HG02885 (cell line): ENCODE measurements at regions not wholly inside any gene's neighbourhood (a gene's known extent, or its start where the extent isn't known, plus 50 kb on each side); places are given as distances from the start of the nearest gene placed in this dataset.

Source experiments
- ATAC-seq: cut with Tn5 transposase; IDR thresholded peaks from one replicate; pipeline ENCODE4 v1.9.1; 2021; ENCODE audit warnings: mild to moderate bottlenecking; ENCODE audit not compliant: unreplicated experiment, poor library complexity

DNA sequence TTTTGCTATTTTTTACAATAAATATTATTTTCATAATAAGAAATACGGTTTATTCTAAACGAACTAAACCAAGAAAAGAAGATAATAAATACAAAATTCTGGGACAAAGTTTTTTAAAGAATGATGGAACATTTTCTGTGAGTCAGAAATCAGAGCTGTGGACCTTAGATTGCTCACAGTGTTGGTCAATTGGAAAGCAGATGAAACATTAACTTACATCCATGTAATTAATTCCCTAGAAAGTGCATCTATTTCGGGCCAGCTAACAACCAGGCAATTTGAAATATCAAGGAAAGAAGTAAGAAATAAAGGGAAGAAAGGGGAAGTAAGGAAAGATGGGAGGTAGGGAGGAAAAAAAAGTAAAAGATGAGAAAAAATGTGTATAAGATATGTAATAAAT is 1569.8 kb upstream of the TENM4 start:
- no peak for ATAC-seq

DNA sequence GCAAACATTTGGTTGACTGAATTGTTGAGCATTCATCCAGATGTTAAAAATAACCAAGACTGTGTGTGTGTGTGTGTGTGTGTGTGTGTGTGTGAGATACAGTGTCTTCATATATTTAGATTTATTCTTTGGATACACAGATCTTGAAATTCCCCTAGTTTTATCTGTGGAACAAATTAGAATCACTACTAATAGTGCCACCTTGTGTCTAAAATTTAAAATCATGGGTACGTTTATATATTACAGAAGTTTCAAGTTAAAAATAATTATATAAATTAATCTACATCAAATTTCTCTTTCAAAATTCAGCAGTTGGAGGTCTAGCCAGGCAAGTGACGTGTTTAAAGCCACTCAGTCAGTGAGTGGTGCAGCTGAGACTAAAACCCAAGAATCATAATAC is 1566.2 kb upstream of the TENM4 start:
- ATAC-seq, result no peak

DNA sequence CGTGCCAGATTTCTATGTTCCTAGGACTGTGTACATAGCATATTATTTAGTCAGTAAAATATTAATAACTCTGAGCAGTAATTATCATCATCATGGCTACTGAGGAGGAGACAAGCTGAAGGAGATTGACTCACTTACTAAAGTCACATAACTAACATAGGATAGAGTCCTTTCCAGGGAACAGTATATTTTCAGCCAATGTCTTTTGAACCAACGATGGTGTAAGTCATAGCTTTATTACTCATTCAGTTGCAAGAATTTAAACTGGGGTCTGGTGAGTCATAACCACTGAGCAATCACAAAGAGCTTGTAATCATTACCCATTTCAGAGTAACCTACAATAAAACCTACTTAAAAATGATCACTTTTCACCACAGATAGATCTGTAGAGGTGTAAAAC is 1564.8 kb upstream of the TENM4 start:
- no peak for ATAC-seq

DNA sequence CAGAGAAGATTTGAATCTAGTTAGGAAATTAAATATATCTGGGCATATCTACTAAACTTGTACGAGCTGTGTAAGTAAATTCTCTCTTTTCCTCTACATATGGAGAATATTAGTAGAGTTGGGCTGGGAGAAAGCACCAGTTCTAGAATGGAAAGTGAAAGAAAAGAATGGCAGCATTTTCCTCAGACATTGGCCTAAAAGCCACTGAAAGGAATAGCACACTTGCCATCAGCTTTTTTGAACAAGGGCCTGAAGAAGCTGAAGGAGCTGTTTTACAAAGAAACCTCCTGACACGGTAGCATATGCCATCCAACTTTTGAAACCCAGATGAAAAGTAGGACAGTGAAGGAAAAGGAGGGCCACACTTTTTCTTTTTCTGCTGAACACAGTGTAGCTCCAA is 1563.7 kb upstream of the TENM4 start:
- no peak for ATAC-seq

DNA sequence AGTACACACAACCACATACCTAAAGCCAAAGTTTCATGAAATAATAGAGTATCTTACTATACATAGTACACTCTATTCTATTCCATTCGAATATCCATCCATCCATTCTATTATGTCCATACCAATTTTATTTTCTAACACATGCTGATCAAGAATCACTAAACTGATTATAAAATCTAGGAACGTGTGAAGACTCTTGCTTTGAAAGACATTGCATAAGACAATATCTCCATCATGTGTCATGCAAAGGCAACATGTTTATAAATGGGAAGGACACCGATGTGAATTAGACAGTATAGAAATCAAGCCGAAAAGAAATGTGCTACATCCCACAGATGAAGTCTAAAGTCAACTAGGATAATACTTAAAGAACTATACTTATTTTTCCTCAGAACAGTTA is 1561.5 kb upstream of the TENM4 start:
- no peak for ATAC-seq

DNA sequence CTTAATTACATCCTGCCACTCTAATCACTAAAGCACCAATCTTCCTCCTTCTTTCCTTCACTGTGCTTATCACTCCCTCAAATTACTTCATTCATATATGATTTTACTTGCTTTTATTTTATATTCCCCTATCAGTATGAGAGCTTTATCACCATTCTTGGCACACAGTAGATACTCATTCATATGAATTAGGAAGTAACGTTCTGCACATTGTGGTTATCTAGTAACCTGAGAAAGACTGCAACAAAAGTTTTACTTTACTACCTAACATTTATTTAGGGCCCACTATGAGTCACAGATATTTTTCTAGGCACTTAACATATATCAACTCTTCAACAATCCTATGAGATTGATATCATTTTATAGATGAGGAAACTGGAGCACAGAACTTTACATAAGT is 1559.9 kb upstream of the TENM4 start:
- ATAC-seq, result no peak

DNA sequence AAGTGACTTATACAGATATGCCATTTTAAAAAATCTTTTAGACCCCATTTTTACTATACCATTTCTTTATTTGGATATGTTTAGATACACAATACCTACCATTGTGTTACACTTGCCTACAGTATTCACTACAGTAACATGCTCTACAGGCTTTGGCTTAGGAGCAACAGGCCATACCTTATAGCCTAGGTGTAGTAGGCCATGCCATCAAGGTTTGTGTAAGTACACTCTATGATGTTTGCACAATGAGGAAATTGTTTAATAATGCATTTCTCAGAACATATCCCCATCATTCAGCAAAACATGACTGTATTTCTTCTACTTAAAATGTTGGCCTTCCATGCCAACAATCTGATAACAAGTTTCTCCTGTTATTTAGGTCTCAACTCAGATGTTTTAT is 1559.5 kb upstream of the TENM4 start:
- no peak for ATAC-seq

DNA sequence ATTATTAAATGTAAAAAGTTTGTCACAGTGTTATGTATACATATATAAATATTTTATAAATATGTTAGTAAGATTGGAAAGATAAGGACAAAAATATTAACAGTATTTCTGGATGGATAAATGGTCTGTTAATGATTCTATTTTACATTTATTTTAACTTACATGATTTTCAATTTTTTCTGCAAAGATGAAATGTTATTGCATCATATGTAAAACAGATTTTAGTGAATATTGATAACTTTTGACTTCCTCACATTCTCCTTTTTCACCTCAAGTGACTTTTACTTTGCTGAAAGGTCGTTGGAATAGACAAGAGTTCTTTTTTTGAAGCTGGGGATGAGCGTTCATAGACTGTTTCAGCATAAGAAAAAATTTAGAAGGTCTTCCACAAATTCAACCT is 1554.7 kb upstream of the TENM4 start:
- no peak for ATAC-seq

DNA sequence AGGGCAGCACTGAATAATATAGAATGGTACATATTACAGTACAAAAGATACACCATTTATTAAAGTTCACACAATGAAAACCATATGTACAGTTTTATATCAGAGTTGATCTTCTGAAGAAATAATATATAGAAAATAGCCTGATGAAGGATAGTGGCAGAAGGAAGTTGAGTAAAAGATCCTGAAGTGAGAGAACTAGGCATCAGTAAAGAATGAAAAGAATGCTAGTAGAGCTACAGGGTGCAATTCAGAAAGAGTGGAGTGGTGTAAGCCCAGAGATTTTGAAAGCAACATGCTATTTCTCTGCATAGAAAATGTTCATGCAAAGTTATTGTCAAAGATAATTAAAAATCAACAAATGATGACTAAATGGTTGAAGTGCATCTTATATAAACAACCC is 1552.7 kb upstream of the TENM4 start:
- ATAC-seq, result no peak

DNA sequence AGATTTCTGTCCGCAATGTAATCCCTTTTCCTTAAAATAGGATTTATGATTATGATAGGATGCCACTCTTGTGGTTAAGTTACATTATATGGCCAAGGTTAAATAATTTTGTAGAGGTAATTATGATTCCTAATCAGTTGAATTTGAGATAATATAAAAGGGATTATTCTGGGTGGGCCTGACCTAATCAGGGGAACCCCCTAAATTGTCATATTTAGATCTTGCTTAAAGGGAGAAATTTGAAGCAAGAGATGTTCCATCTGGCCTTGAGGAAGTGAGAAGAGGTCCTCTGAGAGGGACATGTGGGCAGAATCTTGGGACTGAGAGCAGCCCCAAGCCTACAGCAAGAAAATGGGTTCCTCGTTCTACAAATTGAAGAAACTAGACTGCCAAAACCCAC is 1550.1 kb upstream of the TENM4 start:
- no peak for ATAC-seq

DNA sequence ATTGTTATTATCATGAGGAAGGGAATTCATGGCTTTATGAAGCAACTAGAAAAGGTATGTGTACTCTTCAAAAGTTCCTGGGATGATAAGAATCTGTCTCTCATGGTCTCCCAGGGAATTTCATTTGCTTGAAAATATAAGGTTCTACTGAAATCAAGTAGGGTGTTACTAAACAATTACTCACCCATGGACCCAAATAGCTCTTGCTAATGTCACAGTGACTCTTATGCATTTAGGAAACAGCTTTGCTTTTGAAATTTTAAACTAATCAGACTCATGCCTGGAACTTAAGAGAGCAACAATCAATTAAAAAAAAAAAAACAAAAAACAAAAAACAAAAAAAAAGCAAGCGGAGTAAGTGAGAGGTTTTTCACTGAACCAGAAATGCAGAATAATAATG is 1546.3 kb upstream of the TENM4 start:
- no peak for ATAC-seq

DNA sequence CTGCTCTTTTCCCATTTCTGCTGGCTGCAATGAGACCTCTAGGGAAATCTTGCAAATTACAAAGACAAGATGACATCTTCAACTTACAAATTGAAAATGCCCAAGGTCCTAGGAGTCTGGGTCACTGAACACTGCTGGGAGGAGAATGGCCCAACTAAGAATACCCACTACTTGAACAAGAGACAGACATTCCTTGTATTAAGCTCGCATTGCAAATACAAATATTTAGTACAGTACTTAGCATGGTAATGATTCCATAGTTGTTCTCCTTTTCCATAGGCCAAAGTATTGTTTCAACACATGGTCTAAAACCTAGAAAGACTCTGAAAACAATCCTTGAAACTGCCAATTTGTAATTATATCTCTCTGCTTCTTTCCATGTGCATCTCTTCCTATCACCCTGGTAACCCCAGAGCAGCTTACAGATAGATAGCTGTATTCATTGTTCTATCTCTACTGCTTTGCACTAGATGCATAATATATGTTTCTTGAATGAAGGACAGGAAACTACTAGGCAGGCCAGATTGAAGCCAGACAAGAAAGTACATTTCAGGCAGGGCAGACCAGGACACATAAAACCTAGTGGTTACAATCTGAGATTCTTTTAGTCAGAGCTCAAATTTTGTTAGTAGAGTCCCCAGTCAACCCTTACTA is 1545.7 kb upstream of the TENM4 start:
- ATAC-seq, result no peak

DNA sequence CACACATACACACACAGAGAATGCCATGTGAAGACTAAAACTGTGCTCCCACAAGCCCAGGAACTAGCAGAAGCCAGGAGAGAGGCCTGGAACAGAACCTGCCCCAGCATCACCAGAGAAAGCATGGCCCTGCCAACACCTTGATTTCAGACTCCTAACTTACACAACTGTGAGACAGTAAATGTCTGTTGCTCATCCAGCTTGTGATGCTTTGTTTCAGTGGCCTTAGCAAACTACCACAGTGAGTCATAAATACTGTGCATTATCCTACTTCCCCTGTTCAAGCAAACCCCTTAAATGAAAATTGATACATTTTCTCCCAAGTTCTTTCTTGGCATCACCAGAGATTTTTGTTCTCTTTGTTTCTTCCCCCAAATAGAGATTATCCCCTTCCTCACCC is 1539.4 kb upstream of the TENM4 start:
- no peak for ATAC-seq

DNA sequence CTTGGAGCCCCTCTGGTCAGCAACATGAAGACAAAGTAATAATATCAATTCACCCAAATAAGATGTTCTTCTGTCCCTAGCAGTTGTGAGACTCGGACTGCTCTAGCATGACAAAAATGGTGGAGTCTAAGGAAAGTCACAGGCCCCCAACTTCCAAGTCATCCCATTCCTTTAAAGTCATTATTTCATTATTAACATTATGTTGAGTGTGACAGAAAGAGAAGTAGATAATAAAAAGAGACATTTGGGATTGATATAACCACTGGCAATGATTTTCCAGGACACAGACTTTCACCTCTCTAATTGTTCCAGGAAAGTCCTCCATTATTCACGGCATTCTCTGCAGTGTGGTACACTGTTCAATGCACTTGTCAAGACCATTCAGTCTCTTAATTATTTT is 1533.0 kb upstream of the TENM4 start:
- ATAC-seq, result no peak

DNA sequence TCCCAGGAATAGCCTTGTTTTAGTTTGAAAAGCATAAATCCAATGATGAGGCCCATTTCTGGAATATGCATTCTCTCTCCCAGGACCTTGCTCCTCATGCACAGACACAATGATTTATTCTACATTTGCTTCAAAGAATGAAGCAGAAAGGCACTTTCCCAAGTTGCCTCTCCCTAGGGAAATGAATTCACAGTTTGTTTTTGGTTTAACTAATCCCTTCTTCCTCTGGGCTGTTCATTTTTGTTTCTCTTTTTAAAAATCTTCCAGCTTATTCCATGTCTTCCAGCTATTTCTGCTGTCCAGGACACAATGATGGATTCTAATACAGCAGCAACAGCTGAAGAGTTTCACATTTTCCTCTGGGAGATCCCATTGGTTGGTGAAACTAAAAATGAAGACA is 1529.2 kb upstream of the TENM4 start:
- ATAC-seq, result no peak

DNA sequence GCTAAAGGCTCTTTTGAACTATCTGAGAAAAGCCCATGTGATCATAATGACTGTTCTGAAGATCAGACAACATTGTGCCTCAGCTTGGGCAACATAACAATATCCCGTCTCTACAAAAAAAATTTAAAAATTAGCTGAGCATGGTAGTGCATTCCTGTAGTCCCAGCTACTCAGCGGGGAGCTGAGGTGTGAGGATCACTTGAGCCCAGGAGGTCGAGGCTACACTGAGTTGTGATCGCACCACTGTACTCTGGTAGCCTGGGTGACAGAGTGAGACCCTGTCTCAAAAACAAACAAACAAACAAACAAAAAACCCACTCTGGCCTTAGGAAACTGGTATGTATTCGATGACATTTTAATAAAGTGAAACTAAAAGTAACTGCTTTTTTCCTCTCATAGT is 1526.8 kb upstream of the TENM4 start:
- ATAC-seq, result no peak

DNA sequence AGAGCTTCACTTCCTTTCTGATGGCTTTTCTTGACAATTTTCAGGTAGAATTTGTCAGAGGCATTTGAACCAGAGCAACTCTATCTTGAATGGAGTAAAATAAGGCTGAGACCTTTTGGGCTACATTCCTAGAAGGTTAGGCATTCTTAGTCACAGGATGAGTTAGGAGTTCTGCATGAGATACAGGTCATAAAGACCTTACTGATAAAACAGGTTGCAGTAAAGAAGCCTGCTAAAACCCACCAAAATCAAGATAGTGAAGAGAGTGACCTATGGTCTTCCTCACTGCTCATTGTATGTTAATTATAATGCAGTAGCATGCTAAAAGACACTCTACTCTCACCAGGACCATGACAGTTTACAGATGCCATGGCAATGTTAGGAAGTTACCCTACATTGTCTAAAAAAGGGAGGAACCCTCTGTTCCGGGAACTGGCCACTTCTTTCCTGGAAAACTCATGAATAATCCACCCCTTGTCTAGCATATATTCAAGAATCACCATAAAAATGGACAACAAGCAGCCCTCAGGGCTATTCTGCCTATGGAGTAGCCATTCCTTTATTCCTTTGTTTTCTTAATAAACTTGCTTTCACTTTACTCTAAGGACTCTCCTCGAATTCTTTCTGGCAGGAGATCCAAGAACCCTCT is 1519.7 kb upstream of the TENM4 start:
- no peak for ATAC-seq

DNA sequence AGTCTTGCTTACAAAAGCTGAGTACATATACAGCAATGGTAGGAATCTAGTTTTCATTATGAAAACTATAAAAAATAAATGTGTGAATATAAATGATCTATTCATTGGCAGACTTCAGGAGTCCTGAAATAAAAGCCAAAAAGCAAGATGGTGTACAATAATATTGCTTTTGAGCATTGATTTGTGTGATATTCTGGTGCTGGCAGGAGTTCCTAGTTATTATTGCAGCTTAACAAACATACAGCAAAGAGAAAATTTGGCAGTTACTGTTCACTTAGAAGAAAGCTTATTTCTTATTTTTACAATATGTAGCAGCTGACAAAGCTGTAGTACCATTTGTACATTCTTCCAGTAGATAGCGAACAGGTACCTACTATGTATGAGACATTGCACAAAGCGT is 1518.9 kb upstream of the TENM4 start:
- ATAC-seq, result no peak

DNA sequence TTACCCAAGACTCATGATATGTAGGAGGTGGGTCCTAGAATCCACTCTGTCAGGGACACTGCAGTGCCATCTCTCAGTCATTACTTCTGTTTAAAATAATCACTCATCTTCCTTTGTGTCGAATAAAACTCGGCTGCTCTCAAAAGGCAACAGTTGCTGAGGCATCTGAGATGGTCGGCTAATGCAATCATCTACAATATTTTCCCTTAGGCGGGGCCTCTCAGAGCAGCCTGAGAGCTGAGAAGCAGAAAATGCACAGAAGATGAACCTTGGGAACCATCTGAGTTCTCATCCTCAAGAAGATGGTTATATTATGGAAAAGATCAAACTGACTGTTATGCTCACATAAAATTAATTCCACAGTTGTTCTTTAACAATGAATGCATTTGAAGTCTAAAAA is 1518.2 kb upstream of the TENM4 start:
- ATAC-seq, result no peak

DNA sequence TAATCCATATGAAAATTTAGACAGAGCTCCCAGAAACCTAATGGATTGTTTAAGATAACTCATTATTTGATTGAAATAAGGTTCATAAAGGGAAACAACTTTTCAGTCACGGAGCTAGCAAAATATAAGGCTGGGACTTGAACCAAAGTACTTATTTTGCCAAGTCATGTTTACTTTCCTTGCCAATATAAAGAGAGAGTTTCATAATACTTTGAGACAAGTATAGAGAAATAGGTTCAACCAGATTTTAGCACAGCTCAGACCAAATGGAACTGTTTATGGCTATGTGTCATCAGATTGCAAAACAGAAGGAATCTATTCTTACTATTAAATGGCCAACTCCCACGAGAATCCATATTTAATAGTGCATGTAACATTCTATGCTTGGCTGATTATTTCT is 1517.5 kb upstream of the TENM4 start:
- ATAC-seq, result no peak

DNA sequence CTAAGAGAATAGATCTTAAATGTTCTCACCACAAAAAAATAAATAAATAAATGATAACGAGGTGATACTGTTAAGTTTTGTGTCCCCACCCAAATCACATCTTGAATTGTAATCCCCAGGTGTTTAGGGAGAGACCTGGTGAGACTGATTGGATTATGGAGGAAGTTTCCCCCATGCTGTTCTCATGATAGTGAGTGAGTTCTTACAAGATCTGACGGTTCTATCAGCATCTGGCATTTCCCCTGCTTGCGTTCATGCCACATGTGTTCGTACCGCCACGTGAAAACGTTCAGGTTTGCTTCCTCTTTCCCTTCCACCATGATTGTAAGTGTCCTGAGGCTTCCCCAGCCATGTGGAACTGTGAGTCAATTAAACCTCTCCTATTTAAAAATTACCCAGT is 1514.8 kb upstream of the TENM4 start:
- no peak for ATAC-seq

DNA sequence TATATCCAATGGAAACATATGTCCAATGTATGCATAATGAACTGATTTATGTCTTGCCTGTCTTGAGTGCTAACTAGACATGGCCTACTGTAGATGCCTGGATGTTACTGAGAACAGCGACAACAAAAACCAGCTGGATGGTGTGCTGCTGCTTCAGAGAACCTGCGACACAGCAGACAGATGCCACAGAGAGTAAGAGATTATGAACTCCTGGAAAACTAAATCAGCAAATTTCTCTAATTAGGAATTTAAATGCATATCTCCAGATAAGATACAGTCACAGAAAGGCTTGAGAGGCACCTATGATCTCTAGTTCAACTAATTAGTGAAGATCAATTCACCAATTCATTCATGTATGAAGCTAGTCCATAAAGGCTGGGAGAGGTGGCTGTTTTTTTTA is 1508.0 kb upstream of the TENM4 start:
- no peak for ATAC-seq

DNA sequence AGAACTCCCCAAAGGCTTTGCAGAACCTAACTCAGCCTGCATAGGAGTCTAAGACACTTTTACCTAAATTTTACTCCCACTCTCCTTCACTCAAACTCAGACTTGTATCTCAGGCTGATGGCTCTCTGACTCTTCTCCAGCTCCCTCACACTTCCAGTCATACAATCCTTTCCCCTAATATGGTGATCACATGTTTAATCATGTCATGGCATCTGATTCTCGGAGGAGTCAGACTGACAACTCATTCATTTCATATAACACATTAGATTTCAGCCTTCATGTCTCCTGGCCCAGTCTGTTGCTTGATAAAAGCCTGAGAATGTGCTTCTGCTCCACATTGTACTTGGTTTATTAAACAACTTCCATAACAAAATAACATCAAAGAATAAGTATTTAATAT is 1503.9 kb upstream of the TENM4 start:
- no peak for ATAC-seq
